ENCODE measurements at regions not wholly inside any gene's neighbourhood (a gene's known extent, or its start where the extent isn't known, plus 50 kb on each side); places are given as distances from the start of the nearest gene placed in this dataset.

DNA sequence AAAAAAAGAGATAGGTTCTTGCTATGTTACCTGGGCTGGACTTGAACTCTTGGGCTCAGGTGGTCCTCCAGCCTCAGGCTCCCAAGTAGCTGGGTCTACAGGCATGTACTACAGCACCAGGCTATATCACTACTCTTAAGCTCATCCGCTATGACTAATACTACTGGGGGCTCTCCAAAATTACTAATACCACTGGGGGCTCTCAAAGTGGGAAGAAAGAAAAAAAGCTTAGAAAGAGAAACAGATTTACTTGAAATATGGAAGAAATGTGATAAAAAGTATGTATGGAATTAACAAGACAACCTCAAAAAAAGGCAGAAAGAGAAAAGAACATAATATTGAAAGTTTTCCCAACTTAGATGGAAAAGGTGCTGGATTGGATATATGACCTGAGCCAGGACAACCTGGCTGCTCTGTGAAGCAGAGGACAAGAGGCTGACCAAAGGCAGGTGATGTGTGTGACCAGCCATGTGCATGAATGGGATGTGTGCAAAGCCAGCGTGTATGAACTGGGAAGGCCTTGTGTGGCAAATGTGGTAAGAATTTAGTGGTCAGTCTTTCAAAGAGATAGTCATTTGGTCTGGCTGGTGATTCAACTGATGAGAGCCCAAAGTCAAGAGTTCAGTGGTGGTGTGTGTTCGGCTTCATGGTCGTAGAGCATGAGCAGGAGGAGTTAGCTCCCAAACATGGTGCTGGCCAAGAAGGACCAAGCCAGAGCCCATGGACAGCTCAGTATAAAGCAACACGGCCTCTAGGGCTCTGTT is 232.4 kb upstream of the KLF14 start:
- TF ChIP-seq Cebpa-rat (IDR thresholded peaks at IDR 0.05), result no peak
- H3K9ac ChIP-seq, result no peak overlapping the region
- H3K27ac ChIP-seq, result no peak overlapping the region
- no peaks in the 10 kb centered on the region for H4K20me1 ChIP-seq
- H3K4me1 ChIP-seq, result peaks cover 25% of the 10 kb centered on the region
- no peaks in the 10 kb centered on the region for H3K9me3 ChIP-seq
- no peak overlapping the region for H3K4me3 ChIP-seq
- no peak overlapping the region for H3K4me2 ChIP-seq
- H3K27me3 ChIP-seq, result no peaks in the 10 kb centered on the region
- no peaks in the 10 kb centered on the region for H3K36me3 ChIP-seq

DNA sequence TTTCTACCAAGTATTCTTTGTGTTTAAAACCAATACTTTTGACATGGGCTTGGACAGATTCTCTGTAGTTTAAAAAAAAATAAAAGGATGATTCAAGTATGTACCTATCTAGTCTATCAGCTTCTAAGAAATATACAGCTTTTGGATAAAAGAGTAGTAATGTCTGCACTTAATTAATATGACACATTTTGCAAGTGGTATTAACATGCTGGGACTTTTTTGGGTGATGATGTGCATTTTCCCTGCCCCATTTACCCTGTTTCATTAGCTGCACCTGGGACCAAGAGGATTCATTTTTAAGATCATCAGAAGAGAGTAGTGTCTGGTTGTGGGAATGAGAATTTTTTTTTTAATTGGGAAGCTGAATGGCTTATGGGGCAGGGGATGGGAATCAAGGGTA is 236.2 kb upstream of the KLF14 start:
- Histone ChIP-seq H4K20me1 (no peaks in the 10 kb centered on the region), H3K9ac (no peak overlapping the region), H3K4me1 (no peaks in the 10 kb centered on the region), H3K36me3 (peaks cover 8% of the 10 kb centered on the region), H3K27me3 (no peaks in the 10 kb centered on the region), H3K9me3 (peaks cover 20% of the 10 kb centered on the region), H3K27ac (no peak overlapping the region), H3K4me2 (no peak overlapping the region), H3K4me3 (no peak overlapping the region)
- no peak for TF ChIP-seq Cebpa-rat (IDR thresholded peaks at IDR 0.05)

DNA sequence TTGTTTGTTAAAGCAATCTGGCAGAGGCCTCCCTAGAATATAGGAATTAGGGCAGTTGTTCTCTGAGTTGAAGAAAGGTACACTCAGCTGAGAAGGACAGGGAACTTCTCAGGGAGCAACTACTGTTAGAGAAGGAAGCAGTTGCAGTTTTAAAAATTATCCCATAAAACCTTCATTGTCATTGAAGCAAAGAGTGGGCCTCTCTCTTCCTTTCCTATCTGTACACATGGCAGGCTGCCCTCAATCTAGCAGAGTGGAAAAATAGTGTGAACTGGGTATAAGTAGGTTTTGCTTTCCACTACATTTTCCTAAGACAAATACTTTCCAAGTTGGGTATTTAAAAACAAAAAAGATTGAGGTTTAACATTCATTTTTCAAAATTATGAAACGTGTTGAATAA is 236.7 kb upstream of the KLF14 start:
- Histone ChIP-seq H3K4me3 (no peak overlapping the region), H3K4me2 (no peak overlapping the region), H3K9me3 (peaks cover 25% of the 10 kb centered on the region), H3K36me3 (peaks cover 13% of the 10 kb centered on the region), H3K27ac (no peak overlapping the region), H4K20me1 (no peaks in the 10 kb centered on the region), H3K9ac (no peak overlapping the region), H3K4me1 (no peaks in the 10 kb centered on the region), H3K27me3 (no peaks in the 10 kb centered on the region)
- no peak for TF ChIP-seq Cebpa-rat (IDR thresholded peaks at IDR 0.05)

- H3K9me3 ChIP-seq, result peaks cover 27% of the 10 kb centered on the region
- no peaks in the 10 kb centered on the region for H3K4me1 ChIP-seq
- peaks cover 15% of the 10 kb centered on the region for H3K36me3 ChIP-seq
- no peak overlapping the region for H3K27ac ChIP-seq
- H4K20me1 ChIP-seq, result no peaks in the 10 kb centered on the region
- no peak for TF ChIP-seq Cebpa-rat (IDR thresholded peaks at IDR 0.05)
- H3K27me3 ChIP-seq, result no peaks in the 10 kb centered on the region
- no peak overlapping the region for H3K4me3 ChIP-seq
- H3K9ac ChIP-seq, result no peak overlapping the region
- H3K4me2 ChIP-seq, result no peak overlapping the region
These were observed 237.3 kb upstream of the KLF14 start for GRCh38 chr7:130971297-130971696.

GRCh38 chr7:130972201-130972600 is 238.2 kb upstream of the KLF14 start:
- Histone ChIP-seq H4K20me1 (no peaks in the 10 kb centered on the region), H3K27ac (no peak overlapping the region), H3K4me1 (no peaks in the 10 kb centered on the region), H3K4me3 (no peak overlapping the region), H3K36me3 (peaks cover 15% of the 10 kb centered on the region), H3K9me3 (peaks cover 27% of the 10 kb centered on the region), H3K4me2 (no peak overlapping the region), H3K27me3 (no peaks in the 10 kb centered on the region), H3K9ac (no peak overlapping the region)
- TF ChIP-seq Cebpa-rat (IDR thresholded peaks at IDR 0.05), result no peak

DNA sequence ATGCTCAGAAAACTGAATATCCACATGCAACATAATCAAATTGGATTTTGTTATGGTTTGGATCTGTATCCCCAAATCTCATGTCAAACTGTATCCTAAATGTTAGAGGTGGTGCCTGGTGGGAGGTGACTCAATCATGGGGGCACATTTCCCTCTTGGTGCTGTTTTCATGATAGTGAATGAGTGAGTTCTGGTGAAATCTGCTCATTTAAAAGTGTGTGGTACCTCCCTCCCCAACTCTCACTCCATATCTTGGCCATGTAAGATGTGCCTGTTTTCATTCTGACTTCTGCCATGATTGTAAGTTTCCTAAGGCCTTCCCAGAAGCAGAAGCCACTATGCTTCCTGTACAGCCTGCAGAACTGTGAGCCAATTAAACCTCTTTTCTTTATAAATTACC is 239.6 kb upstream of the KLF14 start:
- Histone ChIP-seq H3K4me2 (no peak overlapping the region), H3K4me3 (no peak overlapping the region), H3K27ac (no peak overlapping the region), H3K27me3 (no peaks in the 10 kb centered on the region), H4K20me1 (no peaks in the 10 kb centered on the region), H3K9ac (no peak overlapping the region), H3K9me3 (peaks cover 27% of the 10 kb centered on the region), H3K4me1 (no peaks in the 10 kb centered on the region), H3K36me3 (peaks cover 15% of the 10 kb centered on the region)
- no peak for TF ChIP-seq Cebpa-rat (IDR thresholded peaks at IDR 0.05)

GRCh38 chr7:130974169-130974568 is 240.2 kb upstream of the KLF14 start:
- no peak for TF ChIP-seq Cebpa-rat (IDR thresholded peaks at IDR 0.05)
- H3K4me2 ChIP-seq, result no peak overlapping the region
- H3K4me1 ChIP-seq, result no peaks in the 10 kb centered on the region
- no peak overlapping the region for H3K27ac ChIP-seq
- peaks cover 27% of the 10 kb centered on the region for H3K9me3 ChIP-seq
- peaks cover 15% of the 10 kb centered on the region for H3K36me3 ChIP-seq
- H4K20me1 ChIP-seq, result no peaks in the 10 kb centered on the region
- H3K9ac ChIP-seq, result no peak overlapping the region
- H3K4me3 ChIP-seq, result no peak overlapping the region
- no peaks in the 10 kb centered on the region for H3K27me3 ChIP-seq

DNA sequence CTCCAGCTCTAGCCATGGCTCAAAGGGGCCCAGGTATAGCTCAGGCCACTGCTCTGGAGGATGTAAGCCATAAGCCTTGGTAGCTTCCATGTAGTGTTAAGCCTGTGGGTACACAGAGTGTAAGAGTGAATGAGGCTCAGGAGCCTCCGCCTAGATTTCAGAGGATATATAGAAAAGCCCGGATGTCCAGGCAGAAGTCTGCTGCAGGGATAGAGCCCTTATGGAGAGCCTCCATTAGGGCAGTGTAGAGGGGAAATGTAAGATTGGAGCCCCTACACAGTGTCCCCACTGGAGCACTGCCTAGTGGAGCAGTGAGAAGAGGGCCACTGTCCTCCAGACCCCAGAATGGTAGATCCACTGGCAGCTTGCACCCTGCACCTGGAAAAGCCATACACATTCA is 240.8 kb upstream of the KLF14 start:
- Histone ChIP-seq H3K9me3 (peaks cover 27% of the 10 kb centered on the region), H3K9ac (no peak overlapping the region), H3K36me3 (peaks cover 15% of the 10 kb centered on the region), H3K4me2 (no peak overlapping the region), H3K27me3 (no peaks in the 10 kb centered on the region), H3K27ac (no peak overlapping the region), H4K20me1 (no peaks in the 10 kb centered on the region), H3K4me3 (no peak overlapping the region), H3K4me1 (no peaks in the 10 kb centered on the region)
- TF ChIP-seq Cebpa-rat (IDR thresholded peaks at IDR 0.05), result no peak

DNA sequence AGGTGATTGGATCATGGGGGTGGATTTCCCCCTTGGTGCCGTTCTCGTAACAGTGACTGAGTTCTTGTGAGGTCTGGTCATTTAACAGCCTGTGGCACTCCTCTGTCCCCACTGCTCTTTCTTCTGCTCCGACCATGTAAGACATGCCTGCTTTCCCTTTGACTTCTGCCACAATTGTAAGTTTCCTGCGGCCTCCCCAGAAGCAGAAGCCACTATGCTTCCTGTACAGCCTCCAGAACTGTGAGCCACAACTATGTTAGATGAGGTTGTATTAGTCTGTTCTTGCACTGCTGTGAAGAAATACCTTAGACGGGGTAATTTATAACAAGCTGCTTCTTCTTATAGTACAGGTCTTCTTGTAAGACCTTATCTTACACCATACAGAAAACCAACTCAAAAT is 241.7 kb upstream of the KLF14 start:
- Histone ChIP-seq H4K20me1 (no peaks in the 10 kb centered on the region), H3K4me1 (no peaks in the 10 kb centered on the region), H3K36me3 (peaks cover 15% of the 10 kb centered on the region), H3K9me3 (peaks cover 27% of the 10 kb centered on the region), H3K4me2 (no peak overlapping the region), H3K27ac (no peak overlapping the region), H3K9ac (no peak overlapping the region), H3K27me3 (no peaks in the 10 kb centered on the region), H3K4me3 (no peak overlapping the region)
- no peak for TF ChIP-seq Cebpa-rat (IDR thresholded peaks at IDR 0.05)

GRCh38 chr7:130982160-130982638 is 248.2 kb upstream of the KLF14 start:
- H3K9ac ChIP-seq, result no peak overlapping the region
- H3K27me3 ChIP-seq, result no peaks in the 10 kb centered on the region
- no peak for TF ChIP-seq Cebpa-rat (IDR thresholded peaks at IDR 0.05)
- H3K4me1 ChIP-seq, result no peaks in the 10 kb centered on the region
- no peak overlapping the region for H3K4me2 ChIP-seq
- no peak overlapping the region for H3K27ac ChIP-seq
- H4K20me1 ChIP-seq, result peaks cover 15% of the 10 kb centered on the region; the same call in 1 of the 2 replicates
- H3K36me3 ChIP-seq, result no peaks in the 10 kb centered on the region
- H3K4me3 ChIP-seq, result no peak overlapping the region
- no peaks in the 10 kb centered on the region for H3K9me3 ChIP-seq
